Right forelimb (tissue), 1 donor: ENCODE measurements at regions not wholly inside any gene's neighbourhood (a gene's known extent, or its start where the extent isn't known, plus 50 kb on each side); places are given as distances from the start of the nearest gene placed in this dataset.

ENCODE experiments used
- DNase-seq: peaks from one replicate; pipeline ENCODE4 v3.0.0-alpha.2; 2018

GRCh38 chr5:14011089-14012020 lies 66.9 kb upstream of the DNAH5 start:
- peak; percentile 91 for DNase-seq

GRCh38 chr5:14009575-14009974 lies 65.1 kb upstream of the DNAH5 start:
- DNase-seq, result no peak

DNA sequence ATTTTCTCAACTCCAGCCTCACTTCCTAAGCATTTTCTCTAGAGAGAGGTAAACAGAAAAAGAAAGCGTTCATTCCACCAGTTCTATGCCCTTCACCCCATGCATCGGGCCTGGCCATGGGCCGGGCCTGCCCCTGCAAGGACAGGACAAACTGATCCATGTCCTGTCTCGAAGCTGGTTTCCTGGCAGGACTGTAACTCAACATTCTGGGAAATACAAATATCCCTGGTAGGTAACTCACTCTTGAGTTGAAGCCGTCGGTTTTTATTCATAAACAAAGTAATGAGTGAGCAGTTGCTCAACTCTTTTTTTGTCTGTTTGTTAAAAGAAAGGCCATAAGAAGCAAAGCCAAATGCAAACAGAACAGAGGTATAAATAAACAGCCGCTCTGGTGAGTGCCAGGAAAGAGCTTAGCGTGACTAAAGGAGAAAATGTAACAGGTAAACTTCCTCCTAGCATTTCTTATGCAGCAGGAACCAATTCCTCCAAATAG lies 64.4 kb upstream of the DNAH5 start:
- DNase-seq, result no peak

GRCh38 chr5:14006823-14007520 lies 62.5 kb upstream of the DNAH5 start:
- DNase-seq, result peak; percentile 57

DNA sequence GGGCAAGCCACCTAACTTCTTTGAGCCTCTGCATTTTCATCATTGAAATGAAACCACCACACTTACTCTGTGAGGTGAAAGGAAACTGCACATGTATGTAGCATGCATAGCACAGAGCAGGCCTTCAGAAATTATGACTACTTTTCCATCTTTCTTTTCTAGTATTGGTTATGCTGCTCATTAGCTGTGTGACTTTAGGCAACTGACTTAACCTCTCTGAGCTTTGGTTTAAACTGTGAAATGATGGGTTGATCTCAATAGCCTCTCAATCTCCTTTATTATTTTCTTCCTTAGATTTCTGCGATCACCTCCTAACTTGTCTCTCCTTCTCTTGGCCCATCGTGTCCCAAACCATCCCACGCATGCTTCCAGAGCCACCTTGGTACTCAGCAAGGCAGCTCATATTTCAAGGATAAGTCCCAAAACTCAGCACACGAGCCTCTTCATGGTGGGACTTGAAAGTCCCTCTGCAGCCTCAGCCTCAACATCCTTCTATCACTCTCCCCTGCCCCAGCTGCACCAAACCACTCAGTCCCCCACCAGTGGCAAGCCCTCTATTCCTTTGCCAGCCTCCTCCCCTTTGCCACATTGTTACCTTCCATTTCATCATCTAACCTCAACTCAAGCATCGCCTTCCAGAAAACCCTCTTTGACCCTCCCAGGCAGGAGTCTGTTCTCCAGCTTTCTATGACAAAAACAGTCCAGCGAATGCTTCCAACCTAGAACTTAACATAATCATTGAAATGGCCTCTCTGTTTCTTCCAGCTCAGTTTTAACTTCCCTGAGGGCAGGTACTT lies 60.3 kb upstream of the DNAH5 start:
- DNase-seq, result no peak

- no peak for DNase-seq
These were observed 59.4 kb upstream of the DNAH5 start for GRCh38 chr5:14003936-14004335.

- DNase-seq, result no peak
These were observed 59.0 kb upstream of the DNAH5 start for GRCh38 chr5:14003513-14003912.

DNA sequence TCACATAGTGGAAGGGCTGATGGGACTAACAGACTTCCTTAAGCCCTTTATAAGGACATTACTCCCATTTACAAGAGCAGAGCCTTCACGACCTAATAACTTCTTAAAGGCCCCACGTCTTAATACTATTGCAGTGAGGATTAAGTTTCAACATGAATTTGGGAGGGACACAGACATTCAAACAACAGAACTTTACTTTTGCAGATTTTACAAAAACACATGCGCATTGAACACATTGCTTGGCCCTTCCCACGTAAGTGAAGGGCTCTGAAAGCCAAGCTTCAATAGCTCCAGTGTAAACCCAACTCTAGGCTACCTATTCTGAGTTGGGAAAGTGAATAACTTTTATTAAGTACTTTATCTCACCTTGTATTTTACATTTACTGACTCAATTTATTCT lies 53.8 kb upstream of the DNAH5 start:
- no peak for DNase-seq

DNA sequence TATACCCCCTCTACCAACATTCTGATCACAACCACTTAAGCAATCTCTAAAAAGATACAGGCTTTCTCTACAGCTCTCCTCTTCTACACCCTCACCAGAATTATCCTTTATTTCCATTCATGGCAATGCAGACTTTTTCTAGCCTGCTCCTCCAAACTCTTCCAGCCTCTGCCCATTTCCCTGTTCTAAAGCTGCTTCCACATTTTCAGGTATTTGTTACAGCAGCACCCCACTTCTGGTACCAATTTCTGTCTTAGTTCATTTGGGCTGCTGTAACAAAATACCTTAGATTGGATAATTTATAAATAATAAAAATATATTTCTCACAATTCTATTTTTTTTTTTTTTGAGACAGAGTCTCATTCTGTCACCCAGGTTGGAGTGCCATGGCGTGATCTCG lies 53.0 kb upstream of the DNAH5 start:
- no peak for DNase-seq

DNA sequence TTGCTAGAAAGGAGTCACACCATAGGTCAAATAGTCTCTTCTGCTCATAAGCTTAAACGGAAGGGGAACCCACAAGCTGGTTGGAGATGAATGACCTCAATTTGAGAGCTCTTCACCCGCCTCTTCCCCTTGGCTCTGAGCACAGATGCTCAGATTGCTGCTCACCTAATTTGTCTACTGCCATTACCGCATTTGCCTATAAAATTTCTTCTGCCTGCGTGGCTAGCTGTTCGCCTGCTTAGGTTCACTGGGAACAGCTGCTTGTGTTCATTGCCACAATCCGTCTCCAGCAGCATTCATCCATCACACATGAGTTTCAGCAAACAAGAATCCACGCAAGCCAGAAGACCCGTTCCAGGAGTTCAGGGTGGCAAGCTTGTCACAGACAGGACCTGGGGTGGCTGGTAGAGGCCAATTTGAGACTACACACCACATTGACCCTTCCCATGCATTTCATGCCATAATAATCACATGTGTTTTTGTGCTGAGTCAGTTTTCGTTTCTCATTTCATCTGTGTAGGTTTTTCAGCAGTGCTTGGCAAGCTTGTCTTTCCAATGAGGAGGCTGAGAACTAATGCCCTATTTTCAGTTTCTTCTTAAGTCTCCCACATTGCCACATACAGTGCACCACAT lies 50.2 kb upstream of the DNAH5 start:
- no peak for DNase-seq
